Prostate gland (tissue), 2 donors: ENCODE measurements at regions not wholly inside any gene's neighbourhood (a gene's known extent, or its start where the extent isn't known, plus 50 kb on each side); places are given as distances from the start of the nearest gene placed in this dataset.

Source experiments
- DNase-seq: peaks from one replicate; pipeline ENCODE4 v3.0.0-alpha.2; 2019; ENCODE audit warnings: low spot score
- H3K27ac ChIP-seq, 2 donors: fragments of 200-600 bp; sonication (generic); 2 replicates each; pipeline ENCODE4 v1.5.1; 2017 to 2019
- H3K27me3 ChIP-seq: fragments of 200-600 bp; sonication (generic); replicated peaks from 2 replicates; pipeline ENCODE4 v1.5.1; 2019; ENCODE audit not compliant: insufficient read depth
- H3K36me3 ChIP-seq, 2 donors: fragments of 200-600 bp; sonication (generic); 1 replicate in 1 of 2; 2 replicates in 1 of 2; pipeline versions ENCODE4 v1.5.1 to v1.8.1; 2017 to 2019
- H3K4me1 ChIP-seq: fragments of 200-600 bp; sonication (generic); replicated peaks from 2 replicates; pipeline ENCODE4 v1.5.1; 2019
- H3K4me3 ChIP-seq, 2 donors: fragments of 200-600 bp; sonication (generic); 2 replicates each; pipeline ENCODE4 v1.5.1; 2017 to 2019
- H3K9me3 ChIP-seq: fragments of 200-600 bp; sonication (generic); 2 replicates; pipeline ENCODE4 v1.5.1; 2017
- POLR2A ChIP-seq: fragments of 450-650 bp; IDR thresholded peaks from one replicate; pipeline ENCODE4 v1.6.1; 2016; ENCODE audit warnings: antibody characterized with exemption, mild to moderate bottlenecking
- POLR2AphosphoS5 ChIP-seq: sonication (generic); formaldehyde crosslinking; IDR thresholded peaks from one replicate; pipeline ENCODE4 v1.6.1; 2017; ENCODE audit warnings: antibody characterized with exemption
- WGBS: methylation state at CpG from one replicate; pipeline ENCODE4 v1.1.5; 2018; 5-methylcytosine and 5-hydroxymethylcytosine counted together
- intact Hi-C: fragments of 100-400 bp; cut with DNase I; formaldehyde crosslinking; loops from one replicate; pipeline ENCODE4 v1.14.2; 2022
- TF ChIP-seq, protein P1 (sequence below), 4 experiments: fragments of 200-600 bp in 2 of 4; fragments of 450-650 bp in 2 of 4; sonication (generic) in 2 of 4; IDR thresholded peaks; 1 replicate in 3 of 4; 2 replicates in 1 of 4; pipeline ENCODE4 v1.5.1; 2016 to 2019; ENCODE audit warnings: antibody characterized with exemption in 4 of 4, mild to moderate bottlenecking in 2 of 4, moderate library complexity in 2 of 4

- intact Hi-C loops = no loop called here
- Histone ChIP-seq H3K36me3 (no peaks in the 10 kb centered on the region), H3K27me3 (no peaks in the 10 kb centered on the region)
These were observed 218.6 kb downstream of the MANEA start for GRCh38 chr6:95795927-95796326.

DNA sequence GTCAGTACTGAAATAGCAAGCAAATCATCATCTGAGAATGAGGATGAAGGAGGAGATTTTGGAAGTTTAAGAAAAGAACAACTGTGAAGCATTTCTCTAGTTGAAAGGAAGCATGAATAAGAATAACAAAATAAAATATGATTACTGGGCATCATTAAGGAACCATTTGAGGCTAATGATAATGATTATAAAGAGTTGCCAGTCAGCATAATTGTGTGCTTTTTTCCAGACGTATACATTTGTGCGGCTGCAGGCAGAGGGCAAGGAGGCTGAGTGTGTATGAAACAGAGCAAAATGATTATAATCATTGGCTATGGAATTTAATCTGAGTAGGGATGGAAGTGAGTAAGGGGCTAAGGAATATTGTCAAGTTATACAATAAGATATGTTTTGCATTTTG lies 218.7 kb upstream of the FUT9 start:
- Histone ChIP-seq H3K36me3 (no peaks in the 10 kb centered on the region), H3K4me1 (no peaks in the 10 kb centered on the region), H3K27ac (no peak overlapping the region), H3K9me3 (no peaks in the 10 kb centered on the region), H3K4me3 (no peak overlapping the region), H3K27me3 (no peaks in the 10 kb centered on the region)
- intact Hi-C loops = no loop called here
- TF ChIP-seq POLR2A (no peak), POLR2AphosphoS5 (no peak)
- TF ChIP-seq, protein P1, sequence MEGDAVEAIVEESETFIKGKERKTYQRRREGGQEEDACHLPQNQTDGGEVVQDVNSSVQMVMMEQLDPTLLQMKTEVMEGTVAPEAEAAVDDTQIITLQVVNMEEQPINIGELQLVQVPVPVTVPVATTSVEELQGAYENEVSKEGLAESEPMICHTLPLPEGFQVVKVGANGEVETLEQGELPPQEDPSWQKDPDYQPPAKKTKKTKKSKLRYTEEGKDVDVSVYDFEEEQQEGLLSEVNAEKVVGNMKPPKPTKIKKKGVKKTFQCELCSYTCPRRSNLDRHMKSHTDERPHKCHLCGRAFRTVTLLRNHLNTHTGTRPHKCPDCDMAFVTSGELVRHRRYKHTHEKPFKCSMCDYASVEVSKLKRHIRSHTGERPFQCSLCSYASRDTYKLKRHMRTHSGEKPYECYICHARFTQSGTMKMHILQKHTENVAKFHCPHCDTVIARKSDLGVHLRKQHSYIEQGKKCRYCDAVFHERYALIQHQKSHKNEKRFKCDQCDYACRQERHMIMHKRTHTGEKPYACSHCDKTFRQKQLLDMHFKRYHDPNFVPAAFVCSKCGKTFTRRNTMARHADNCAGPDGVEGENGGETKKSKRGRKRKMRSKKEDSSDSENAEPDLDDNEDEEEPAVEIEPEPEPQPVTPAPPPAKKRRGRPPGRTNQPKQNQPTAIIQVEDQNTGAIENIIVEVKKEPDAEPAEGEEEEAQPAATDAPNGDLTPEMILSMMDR (IDR thresholded peaks at IDR 0.05) = no peak
- WGBS = 92% methylated on average over 2 of the region's 2 CpGs
- DNase-seq = no peak

More at GRCh38 chr6:95795927-95796326, 218.6 kb downstream of the MANEA start:
- no peak for DNase-seq
- no peaks in the 10 kb centered on the region for H3K4me1 ChIP-seq
- H3K9me3 ChIP-seq = no peaks in the 10 kb centered on the region
- no peak overlapping the region for H3K4me3 ChIP-seq
- no peak overlapping the region for H3K27ac ChIP-seq
- TF ChIP-seq POLR2A = no peak
- TF ChIP-seq POLR2AphosphoS5 = no peak
- TF ChIP-seq, protein P1 (IDR thresholded peaks at IDR 0.05) = no peak

GRCh38 chr6:95802978-95803377 lies 212.8 kb upstream of the FUT9 start:
- TF ChIP-seq POLR2A (no peak), POLR2AphosphoS5 (no peak)
- TF ChIP-seq, protein P1 (IDR thresholded peaks at IDR 0.05) = no peak
- no peak for DNase-seq
- intact Hi-C loops = no loop called here
- H3K36me3 ChIP-seq = no peaks in the 10 kb centered on the region
- H3K27ac ChIP-seq = no peak overlapping the region
- no peak overlapping the region for H3K4me3 ChIP-seq
- no peaks in the 10 kb centered on the region for H3K27me3 ChIP-seq
- H3K9me3 ChIP-seq = no peaks in the 10 kb centered on the region
- no peaks in the 10 kb centered on the region for H3K4me1 ChIP-seq

DNA sequence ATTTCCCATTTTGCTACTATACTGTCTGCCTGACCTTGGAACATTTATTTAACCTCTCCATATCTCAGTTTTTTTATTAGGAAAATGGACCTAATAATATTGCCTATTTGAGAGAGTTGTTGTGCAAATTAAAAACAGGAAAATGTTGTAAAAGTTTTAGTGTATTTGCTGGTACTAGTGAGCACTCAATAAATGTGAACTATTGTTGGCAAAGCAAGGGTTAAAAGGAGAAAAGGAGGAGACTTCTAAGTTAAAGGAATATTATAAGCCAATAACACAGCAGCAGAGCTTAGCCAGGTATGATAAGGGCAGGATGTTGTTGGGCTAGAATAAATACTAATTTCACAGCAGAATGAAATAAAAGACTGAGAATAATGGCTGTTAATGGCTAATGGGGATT lies 211.9 kb upstream of the FUT9 start:
- no peaks in the 10 kb centered on the region for H3K9me3 ChIP-seq
- intact Hi-C loops = no loop called here
- H3K36me3 ChIP-seq = no peaks in the 10 kb centered on the region
- H3K4me3 ChIP-seq = no peak overlapping the region
- H3K27me3 ChIP-seq = no peaks in the 10 kb centered on the region
- DNase-seq = no peak
- no peak overlapping the region for H3K27ac ChIP-seq
- H3K4me1 ChIP-seq = no peaks in the 10 kb centered on the region
- TF ChIP-seq, protein P1 (IDR thresholded peaks at IDR 0.05) = no peak
- TF ChIP-seq POLR2AphosphoS5 (no peak), POLR2A (no peak)

DNA sequence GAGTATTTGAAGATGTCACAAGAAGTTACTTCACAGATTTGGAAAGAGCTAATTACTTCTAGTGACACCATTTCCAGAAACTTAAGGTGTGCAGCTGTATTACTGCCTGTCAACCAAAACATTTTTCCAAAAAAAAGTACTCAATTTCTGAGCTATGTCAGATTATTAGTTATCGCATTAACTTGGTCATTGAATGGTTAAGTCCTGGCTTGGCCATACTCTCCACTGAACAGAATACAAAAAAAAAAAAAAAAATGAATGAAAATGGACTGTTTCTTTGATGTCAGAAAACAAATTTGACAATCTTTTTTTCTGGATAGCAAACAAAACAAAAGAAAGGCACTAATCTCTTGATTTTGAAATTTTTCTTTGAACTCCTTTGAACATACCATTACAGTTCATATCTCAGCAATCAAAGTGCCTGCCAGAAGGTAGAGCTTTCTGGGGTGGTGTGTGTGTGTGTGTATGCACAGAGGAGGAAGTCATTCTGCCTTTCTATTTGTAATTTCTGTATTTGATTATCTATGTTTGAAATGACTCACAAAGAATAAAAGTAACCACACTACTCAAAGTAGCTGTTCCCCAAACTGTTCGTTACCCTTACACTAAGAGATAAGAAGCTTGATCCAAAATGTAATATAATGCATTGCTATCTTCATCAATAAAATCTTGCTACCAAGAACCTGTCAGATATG lies 210.8 kb upstream of the FUT9 start:
- TF ChIP-seq POLR2AphosphoS5 (no peak), POLR2A (no peak)
- TF ChIP-seq, protein P1 (IDR thresholded peaks at IDR 0.05) = no peak
- Histone ChIP-seq H3K4me3 (no peak overlapping the region), H3K27ac (no peak overlapping the region), H3K27me3 (no peaks in the 10 kb centered on the region), H3K9me3 (no peaks in the 10 kb centered on the region), H3K4me1 (no peaks in the 10 kb centered on the region), H3K36me3 (no peaks in the 10 kb centered on the region)
- DNase-seq = no peak
- 43% methylated on average over 2 of the region's 2 CpGs for whole genome bisulfite sequencing
- intact Hi-C loops = no loop called here
